ENCODE measurements at regions not wholly inside any gene's neighbourhood (a gene's known extent, or its start where the extent isn't known, plus 50 kb on each side); places are given as distances from the start of the nearest gene placed in this dataset.

- no peaks in the 10 kb centered on the region for H3K4me1 ChIP-seq
- WGBS, 2 donors: 59 to 84% methylated on average over 1 of the region's 1 CpG
- intact Hi-C loops (cut with DNase I): no loop called here
- H3K27me3 ChIP-seq: no peaks in the 10 kb centered on the region
- no peak overlapping the region for H3K27ac ChIP-seq
- no peaks in the 10 kb centered on the region for H3K9me3 ChIP-seq
- no peaks in the 10 kb centered on the region for H3K36me3 ChIP-seq
- DNase-seq: no peak
- no peak overlapping the region for H3K4me3 ChIP-seq
- no peak for ATAC-seq
- TF ChIP-seq CTCF (IDR thresholded peaks at IDR 0.05): no peak
- FAIRE-seq: no peak
These were observed 495.7 kb upstream of the CBLB start for GRCh38 chr3:106364477-106364876.

- Histone ChIP-seq H3K36me3 (no peaks in the 10 kb centered on the region), H3K4me3 (no peak overlapping the region), H3K4me1 (no peaks in the 10 kb centered on the region), H3K27ac (no peak overlapping the region), H3K27me3 (no peaks in the 10 kb centered on the region), H3K9me3 (no peaks in the 10 kb centered on the region)
- no peak for ATAC-seq
- TF ChIP-seq CTCF (IDR thresholded peaks at IDR 0.05): no peak
- no peak for FAIRE-seq
- DNase-seq: no peak
- WGBS, 2 donors: 49 to 57% methylated on average over 1 of the region's 1 CpG
- intact Hi-C loops (cut with DNase I): no loop called here
These were observed 496.4 kb upstream of the CBLB start for GRCh38 chr3:106365061-106365691.

DNA sequence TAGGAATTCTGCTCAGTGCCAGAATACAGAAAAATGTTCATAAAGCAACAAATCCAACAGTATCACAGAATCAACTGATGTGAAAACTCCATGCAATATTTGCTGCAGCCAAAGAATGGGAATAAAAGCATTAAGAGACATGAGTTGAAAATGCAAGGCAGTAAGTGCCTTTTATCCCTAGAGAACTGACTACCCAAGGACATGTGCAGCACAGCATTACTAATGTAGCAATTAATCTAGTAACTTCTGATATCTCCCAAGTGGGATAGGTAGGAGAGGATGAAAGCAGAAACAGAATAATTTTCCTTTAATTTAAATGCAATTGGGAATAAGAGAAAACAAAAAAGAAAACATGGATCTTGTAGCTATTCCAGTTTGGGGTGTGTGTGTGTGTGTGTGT lies 497.5 kb upstream of the CBLB start:
- ATAC-seq (no peak), FAIRE-seq (no peak), DNase-seq (no peak)
- H3K4me3 ChIP-seq: no peak overlapping the region
- no peak for TF ChIP-seq CTCF (IDR thresholded peaks at IDR 0.05)
- H3K27ac ChIP-seq: no peak overlapping the region
- H3K4me1 ChIP-seq: no peaks in the 10 kb centered on the region
- H3K9me3 ChIP-seq: no peaks in the 10 kb centered on the region
- intact Hi-C loops (cut with DNase I): no loop called here
- no peaks in the 10 kb centered on the region for H3K36me3 ChIP-seq
- H3K27me3 ChIP-seq: no peaks in the 10 kb centered on the region

DNA sequence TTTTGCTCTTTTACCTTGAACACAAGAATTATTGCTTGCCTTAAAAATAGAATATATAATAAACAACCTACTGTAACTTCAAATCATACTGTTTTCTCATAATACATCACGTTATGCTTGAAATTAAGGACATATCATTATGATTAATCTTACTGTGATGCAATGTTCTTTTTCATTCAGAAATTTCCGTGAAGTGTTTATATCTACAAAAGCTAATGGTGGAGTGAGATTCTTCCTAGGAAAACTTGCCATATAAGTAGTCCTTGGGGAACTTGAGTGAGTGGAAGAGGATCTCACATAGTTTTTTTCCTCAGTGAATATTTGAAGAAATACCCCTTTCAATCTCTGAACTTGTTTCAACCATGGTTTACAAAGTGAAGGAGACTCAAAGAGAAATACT lies 498.7 kb upstream of the CBLB start:
- no peak overlapping the region for H3K4me3 ChIP-seq
- ATAC-seq: no peak
- FAIRE-seq: no peak
- no peaks in the 10 kb centered on the region for H3K9me3 ChIP-seq
- no peak for DNase-seq
- H3K36me3 ChIP-seq: no peaks in the 10 kb centered on the region
- no peak for TF ChIP-seq CTCF (IDR thresholded peaks at IDR 0.05)
- H3K4me1 ChIP-seq: no peaks in the 10 kb centered on the region
- no peaks in the 10 kb centered on the region for H3K27me3 ChIP-seq
- intact Hi-C loops (cut with DNase I): no loop called here
- 41 to 59% methylated on average over 2 of the region's 2 CpGs for WGBS, 2 donors
- H3K27ac ChIP-seq: no peak overlapping the region

GRCh38 chr3:106371221-106371970 lies 502.6 kb upstream of the CBLB start:
- H3K9me3 ChIP-seq: no peaks in the 10 kb centered on the region
- DNase-seq (no peak), ATAC-seq (no peak), FAIRE-seq (no peak)
- H3K27me3 ChIP-seq: no peaks in the 10 kb centered on the region
- WGBS, 2 donors: 56 to 61% methylated on average over 10 of the region's 10 CpGs
- no peak overlapping the region for H3K4me3 ChIP-seq
- H3K27ac ChIP-seq: no peak overlapping the region
- no peaks in the 10 kb centered on the region for H3K4me1 ChIP-seq
- H3K36me3 ChIP-seq: no peaks in the 10 kb centered on the region
- intact Hi-C loops (cut with DNase I): no loop called here
- TF ChIP-seq CTCF (IDR thresholded peaks at IDR 0.05): no peak

All from pancreas (tissue), 10 donors.